ENCODE measurements at regions not wholly inside any gene's neighbourhood (a gene's known extent, or its start where the extent isn't known, plus 50 kb on each side); places are given as distances from the start of the nearest gene placed in this dataset.
"Not testable (repeated sequence)": the region's sequence is repeated elsewhere in the genome, so short reads cannot be mapped to it uniquely, and the experiment has no call there.

GRCh38 chr14:87049950-87050349 lies 943.0 kb downstream of the GALC start:
- no peak for DNase-seq (ENCODE audit: low spot score)

GRCh38 chr14:87046960-87047359 lies 946.0 kb downstream of the GALC start:
- no peak for DNase-seq (ENCODE audit: low spot score)

- no peak for DNase-seq (ENCODE audit: low spot score)
Observed at GRCh38 chr14:87045956-87046355, 947.0 kb downstream of the GALC start.

GRCh38 chr14:87045246-87045645 lies 947.7 kb downstream of the GALC start:
- DNase-seq (ENCODE audit: low spot score), result no peak

- DNase-seq (ENCODE audit: low spot score), result no peak
Observed at GRCh38 chr14:87044807-87045206, 948.2 kb downstream of the GALC start.

DNA sequence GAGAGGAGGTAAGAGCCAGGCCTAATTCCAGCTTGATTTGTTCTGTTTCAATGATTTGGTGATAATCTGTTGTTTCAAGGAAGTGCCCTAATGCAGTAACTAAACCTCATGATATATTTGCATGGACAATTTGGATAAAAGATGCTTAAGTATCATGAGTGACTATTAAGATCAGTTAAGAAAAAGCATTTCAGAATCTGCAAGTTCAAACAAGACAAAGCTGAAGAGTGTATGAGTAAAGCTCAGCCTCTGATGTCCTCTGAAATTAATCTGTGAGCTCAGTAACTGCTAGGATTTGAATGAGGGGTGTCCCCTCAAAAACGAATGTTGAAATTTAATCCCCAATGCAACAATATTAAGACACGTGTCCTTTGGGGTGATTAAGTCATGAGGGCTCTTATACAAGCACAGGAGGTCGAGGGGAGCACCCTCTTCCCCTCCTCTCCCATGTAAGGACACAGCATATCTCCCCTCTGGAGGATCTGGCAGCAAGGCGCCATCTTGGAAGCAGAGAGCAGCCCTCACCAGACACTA lies 949.2 kb downstream of the GALC start:
- DNase-seq (ENCODE audit: low spot score), result no peak

- no peak for DNase-seq (ENCODE audit: low spot score)
Observed at GRCh38 chr14:87042354-87042753, 950.6 kb downstream of the GALC start.

GRCh38 chr14:87041290-87042020 lies 951.5 kb downstream of the GALC start:
- DNase-seq (ENCODE audit: low spot score), result no peak

- no peak for DNase-seq (ENCODE audit: low spot score)
Observed at GRCh38 chr14:87034680-87035079, 958.3 kb downstream of the GALC start.

DNA sequence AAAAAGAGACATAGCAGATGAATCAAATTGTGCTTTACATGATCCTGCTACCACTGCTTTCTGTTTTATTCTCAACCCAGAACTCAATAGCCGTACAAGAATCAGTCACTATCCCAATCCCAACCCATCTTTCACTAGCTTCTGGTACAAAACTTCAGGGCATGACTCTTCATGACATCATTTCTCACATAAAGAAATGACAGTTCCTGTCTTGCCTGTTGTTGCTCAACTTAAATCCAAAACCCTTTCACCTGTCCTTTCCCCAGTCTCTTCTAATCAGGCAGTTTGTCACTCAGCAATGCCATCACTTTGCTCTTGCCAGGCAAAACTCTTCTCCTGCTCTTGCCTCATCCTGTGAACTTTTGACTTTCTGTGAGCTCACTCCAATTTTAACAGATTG lies 962.8 kb downstream of the GALC start:
- no peak for DNase-seq (ENCODE audit: low spot score)

- not testable (repeated sequence) for DNase-seq (ENCODE audit: low spot score)
Observed at GRCh38 chr14:87020106-87020505, 972.9 kb downstream of the GALC start.

DNA sequence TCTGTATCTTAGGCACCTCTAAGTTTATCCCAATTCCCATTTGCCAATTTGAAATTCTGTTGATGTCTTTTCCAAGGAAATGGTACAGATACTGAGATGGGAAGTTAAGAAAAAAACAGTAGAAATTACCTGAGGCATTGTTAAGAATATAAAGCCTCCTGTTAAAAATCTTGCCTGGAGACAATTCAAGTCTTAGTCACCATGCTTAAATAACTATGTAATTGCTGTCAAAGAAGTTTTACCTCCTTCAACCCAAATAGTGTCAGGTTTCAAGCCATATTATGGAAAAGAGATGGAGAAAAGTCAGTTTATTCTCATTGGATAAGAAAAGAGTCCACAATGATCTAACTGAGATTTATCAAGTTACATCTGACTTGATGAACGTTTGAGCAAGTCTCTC lies 974.7 kb downstream of the GALC start:
- no peak for DNase-seq (ENCODE audit: low spot score)

DNA sequence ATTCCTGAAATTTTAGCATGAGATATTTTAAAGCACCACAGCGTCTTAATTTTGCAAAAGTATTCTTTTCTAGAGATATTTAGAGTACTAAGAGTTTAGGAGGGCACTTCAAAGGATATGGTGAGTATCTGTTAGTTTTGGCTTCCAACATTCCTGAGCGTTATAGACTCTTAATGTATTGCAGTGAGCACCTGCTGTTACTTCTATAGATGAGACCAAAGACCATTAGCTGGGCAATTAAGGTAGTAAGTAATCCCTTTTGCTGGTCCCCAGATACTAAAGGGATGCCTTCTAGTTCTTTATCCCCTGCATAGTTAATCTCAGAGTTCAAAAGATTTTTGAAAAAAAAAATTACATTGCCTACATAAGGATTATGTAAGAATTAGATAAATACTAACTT lies 975.6 kb downstream of the GALC start:
- DNase-seq (ENCODE audit: low spot score), result no peak

- DNase-seq (ENCODE audit: low spot score), result no peak
Observed at GRCh38 chr14:87014856-87015255, 978.1 kb downstream of the GALC start.

DNA sequence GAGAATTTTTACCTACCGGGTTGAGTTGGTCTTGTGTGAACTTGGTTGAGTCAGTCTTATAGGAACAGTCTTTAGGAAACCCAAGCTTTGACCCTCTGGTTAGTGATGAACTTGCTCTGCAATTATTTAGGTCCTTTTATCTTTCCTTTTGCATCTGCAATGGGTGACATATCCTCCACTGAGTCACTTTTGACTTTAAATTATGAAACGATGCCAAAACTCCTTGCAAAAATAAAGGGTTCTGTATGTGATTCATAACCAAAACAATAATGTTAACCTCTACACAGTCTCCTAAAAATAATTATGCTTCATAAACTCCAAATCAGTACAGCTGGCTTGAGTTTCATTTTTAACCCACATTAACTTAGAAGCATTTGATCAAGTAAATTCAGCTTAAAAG lies 979.4 kb downstream of the GALC start:
- DNase-seq (ENCODE audit: low spot score), result no peak

GRCh38 chr14:87008965-87009364 lies 984.0 kb downstream of the GALC start:
- DNase-seq (ENCODE audit: low spot score), result no peak

- no peak for DNase-seq (ENCODE audit: low spot score)
Observed at GRCh38 chr14:87005280-87005679, 987.7 kb downstream of the GALC start.

DNA sequence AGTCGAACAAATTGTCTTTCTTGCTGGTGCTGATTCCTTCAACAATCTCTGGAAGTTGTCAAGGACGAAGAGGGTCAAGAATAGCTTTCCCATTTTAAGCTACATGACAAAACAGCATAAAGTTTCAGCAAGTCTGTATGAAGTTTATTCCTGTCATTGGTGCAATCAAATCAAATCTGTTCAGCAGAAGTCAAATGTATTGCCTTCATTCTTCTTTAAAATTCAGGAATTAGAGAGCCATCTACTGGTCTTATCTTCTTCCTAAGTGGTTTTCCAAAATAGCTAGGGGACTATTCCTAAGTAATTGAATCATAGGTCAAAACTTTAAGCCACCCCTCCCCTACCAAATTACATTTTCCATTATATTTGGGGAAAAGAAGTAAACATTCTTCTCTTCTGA lies 990.2 kb downstream of the GALC start:
- no peak for DNase-seq (ENCODE audit: low spot score)

DNA sequence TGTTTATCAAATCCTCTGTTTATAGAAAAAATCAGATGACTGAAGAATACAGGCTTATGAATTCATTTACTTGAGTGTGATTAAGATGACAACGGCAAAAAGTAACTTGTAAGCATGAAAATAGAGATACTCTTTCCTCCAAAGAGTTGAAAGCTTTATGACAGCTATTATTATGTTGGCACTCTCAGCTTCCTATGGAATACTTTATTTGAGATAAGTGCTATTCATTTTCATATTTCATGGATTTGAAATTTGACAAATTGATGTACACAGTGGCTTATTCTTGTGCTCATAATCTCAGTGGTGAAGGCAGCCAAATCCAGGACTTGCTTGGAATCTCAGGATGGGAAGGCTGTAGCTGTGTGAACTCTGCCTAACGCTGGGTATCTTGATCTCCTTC lies 991.6 kb downstream of the GALC start:
- DNase-seq (ENCODE audit: low spot score), result no peak

DNA sequence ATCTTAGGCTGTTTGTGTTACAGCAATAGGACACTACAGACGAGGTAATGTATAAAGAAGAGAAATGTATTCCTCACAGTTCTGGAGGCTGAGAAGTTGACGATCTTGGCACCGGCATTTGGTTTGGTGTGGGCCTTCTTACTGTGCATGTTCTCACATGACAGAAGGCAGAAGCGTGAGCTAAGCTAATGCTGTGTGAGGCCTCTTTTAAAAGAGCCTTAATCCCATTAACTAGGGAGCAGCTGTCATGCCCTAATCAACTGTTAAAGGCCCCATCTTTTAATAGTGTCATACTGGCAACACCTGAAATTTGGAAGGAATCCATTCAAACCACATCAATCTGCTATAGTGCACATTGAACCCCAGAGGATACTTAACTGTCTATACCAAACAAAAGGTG lies 992.9 kb downstream of the GALC start:
- DNase-seq (ENCODE audit: low spot score), result no peak

GRCh38 chr14:86999036-86999435 lies 993.9 kb downstream of the GALC start:
- DNase-seq (ENCODE audit: low spot score), result no peak

- no peak for DNase-seq (ENCODE audit: low spot score)
Observed at GRCh38 chr14:86997271-86997670, 995.7 kb downstream of the GALC start.

DNA sequence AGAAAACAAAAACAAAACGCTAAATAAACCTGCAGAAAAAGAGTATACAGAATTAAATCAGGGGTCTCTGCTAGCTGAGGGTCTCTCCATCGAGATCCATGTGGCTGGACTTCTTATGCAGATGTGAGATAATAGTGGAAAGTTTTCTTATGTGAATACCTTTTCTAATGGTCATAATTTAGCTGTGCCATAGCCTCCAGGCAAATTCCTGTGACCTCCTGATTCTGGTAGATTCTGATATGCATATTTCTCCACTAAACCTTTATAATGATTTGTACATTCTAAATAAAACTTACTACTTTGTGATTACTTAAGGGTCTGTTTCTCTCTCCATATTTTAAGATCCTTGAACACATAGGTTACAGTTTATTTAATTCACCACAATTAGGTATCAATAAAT lies 1002.6 kb downstream of the GALC start:
- DNase-seq (ENCODE audit: low spot score), result no peak

DNA sequence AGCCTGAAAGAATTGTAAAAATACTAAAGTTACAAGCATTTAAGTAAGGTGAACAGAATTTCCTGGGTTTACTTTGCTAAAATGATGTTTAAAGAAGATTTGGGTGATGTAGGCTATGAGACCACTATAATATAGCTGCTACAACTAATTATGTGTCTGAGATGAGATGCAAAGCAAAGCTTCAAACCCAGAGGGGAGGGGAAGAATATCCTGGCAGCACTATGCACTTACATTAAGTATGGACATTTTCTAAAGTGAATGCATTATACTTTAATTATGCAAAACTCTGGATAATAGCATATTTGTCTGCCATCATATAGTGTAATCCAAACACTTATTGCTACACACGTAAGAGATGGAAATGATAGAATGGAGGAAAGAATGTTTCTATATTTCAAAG lies 1003.7 kb downstream of the GALC start:
- no peak for DNase-seq (ENCODE audit: low spot score)
